ENCODE measurements at regions not wholly inside any gene's neighbourhood (a gene's known extent, or its start where the extent isn't known, plus 50 kb on each side); places are given as distances from the start of the nearest gene placed in this dataset.
"Not testable (repeated sequence)": the region's sequence is repeated elsewhere in the genome, so short reads cannot be mapped to it uniquely, and the experiment has no call there.

DNA sequence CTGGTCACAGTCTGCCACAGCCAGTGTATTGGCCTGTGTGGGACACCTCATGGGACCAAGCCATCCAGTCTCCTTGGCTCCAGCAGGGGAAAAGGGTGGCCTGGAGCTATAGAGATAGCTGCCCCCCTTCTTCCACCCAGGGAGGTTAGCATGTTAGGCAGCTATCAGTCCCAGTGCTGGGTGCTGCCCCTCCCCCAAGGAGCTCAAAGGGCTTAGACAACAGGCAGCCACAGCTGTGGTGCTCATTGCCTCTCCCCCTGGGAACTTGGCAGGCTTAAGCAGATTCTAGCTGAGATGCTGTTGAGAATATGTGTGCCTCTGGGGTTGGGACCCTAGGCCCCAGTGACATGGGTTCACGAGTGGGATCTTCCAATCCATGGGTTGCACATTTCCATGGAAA is 226.0 kb upstream of the PTGER4 start:
- no peak for DNase-seq

DNA sequence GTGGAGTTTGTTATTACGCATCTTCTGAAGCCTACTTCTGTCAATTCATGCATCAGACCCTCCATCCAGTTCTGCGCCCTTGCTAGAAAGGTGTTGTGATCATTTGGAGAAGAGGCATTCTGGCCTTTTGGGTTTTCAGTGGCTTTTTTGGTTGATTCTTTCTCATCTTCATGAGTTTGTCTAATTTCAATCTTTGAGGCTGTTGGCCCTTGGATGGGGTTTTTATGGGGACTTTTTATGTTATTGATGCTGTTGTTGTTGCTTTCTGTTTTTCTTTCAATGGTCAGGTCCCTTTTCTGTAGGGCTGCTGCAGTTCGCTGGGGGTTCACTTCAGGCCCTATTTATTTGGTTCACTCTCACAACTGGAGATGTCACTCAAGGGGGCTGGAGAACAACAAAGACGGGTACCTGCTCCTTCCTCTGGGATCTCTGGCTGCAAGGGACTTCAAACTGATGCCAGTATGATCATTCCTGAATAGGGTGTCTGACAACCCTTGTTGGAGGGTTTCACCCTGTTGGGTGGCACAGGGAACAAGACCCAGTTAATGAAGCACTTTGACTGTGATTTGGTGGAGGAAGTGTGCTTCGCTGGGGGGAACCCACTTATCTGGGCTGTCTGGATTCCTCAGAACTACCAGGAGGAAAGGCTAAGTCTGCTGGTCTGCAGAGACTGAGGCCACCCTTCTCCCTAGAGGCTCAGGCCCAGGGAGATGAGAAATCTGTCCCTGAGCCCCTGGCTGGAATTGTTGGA is 226.7 kb upstream of the PTGER4 start:
- no peak for DNase-seq

DNA sequence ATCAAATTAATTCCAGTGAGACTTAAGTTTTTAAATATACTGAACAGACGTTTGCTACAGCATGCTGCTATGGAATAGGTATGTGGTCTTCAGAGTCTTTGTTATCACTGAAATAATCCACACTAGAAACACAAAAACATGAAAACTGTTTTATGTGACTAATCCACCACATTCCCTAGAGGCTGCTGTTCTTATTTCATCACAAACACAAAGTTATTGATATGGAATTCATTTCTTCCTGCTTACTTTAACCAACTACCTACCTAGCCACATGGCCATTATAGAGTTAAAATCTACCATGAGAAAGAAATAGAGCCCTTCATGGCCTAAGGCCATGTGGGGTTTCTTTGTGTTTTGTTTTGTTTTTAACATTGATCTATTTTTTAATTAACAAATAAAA is 232.3 kb upstream of the PTGER4 start:
- no peak for DNase-seq

DNA sequence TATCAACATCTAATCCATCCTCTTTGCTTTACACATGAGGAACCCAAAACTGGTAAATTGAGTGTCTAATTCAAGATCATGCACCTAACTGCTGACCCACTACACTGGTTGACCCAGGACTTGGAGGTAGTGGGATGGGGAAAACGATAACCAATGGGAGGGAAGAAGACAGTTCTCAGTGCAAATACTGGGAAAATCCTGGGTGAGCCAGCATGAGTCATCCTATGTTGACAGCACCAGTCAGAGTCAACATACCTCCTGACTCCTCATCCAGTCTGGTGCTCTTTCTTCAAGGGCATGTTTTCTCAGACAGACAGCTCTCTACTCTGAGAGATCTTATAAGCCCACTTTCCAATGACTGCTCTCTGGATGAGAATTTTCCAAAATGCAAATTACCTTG is 232.8 kb upstream of the PTGER4 start:
- DNase-seq, result no peak

DNA sequence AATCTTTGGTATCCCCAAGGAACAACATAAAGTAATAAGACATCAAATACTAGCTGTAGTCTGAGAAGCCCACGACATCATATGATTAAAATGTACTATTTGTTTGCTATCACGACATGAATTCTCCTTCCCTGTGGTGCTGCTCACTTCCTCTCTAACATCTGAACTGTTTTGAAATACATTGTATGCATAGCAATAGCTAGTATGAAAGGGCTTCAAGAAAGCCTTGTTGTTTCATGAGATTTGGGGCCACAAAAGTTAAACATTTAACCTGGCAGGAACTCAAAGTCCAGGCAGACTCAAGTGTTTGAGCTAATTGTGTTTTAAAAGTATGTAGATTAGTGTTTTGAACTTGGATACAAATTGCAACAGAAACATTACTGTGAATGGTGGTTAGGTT is 237.4 kb upstream of the PTGER4 start:
- DNase-seq, result no peak

DNA sequence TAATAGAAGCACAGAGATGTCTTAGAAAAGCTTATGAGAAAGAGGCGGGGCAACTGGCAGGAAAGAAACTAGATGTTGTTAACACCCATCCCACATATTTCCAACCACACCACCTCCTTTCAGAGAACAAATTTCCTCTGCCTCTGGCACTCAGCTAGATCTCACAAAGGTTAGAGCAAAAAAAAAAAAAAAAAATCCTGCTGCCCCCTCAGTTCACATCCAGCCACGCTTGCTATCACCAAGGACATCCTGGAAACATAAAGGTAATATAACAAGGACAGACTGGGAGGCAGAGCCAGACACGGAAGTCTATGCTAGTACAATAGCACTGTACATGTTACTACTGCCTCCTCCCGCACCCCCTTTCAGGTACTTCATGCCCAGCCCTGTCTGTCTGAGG is 238.0 kb upstream of the PTGER4 start:
- no peak for DNase-seq

DNA sequence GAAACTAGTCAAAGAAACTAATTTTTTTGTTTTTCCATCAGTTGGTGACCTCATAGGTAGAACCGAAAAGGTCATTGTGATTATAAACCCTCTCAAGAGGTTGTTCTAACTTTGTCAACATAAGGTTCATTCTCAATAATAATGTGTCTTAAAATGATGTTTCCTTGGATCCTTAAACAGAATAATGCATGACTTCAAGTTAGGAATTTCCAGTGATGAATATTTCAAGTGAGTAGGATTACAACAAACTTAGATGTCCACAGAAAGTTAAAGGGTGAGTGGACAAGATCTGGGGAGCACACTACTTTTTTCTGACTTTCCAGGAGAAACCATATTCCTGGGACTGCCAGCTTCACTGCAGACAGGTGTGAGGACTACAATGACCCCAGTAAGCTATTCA is 239.0 kb upstream of the PTGER4 start:
- no peak for DNase-seq

DNA sequence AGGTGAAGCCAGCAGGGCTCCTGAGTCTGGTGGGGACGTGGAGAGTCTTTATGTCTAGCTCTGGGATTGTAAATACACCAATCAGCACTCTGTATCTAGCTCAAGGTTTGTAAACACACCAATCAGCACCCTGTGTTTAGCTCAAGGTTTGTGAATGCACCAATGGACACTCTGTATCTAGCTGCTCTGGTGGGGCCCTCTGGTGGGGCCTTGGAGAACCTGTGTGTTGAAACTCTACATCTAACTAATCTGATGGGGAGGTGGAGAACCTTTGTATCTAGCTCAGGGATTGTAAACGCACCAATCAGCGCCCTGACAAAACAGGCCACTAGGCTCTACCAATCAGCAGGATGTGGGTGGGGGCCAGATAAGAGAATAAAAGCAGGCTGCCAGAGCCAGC is 240.6 kb upstream of the PTGER4 start:
- not testable (repeated sequence) for DNase-seq

DNA sequence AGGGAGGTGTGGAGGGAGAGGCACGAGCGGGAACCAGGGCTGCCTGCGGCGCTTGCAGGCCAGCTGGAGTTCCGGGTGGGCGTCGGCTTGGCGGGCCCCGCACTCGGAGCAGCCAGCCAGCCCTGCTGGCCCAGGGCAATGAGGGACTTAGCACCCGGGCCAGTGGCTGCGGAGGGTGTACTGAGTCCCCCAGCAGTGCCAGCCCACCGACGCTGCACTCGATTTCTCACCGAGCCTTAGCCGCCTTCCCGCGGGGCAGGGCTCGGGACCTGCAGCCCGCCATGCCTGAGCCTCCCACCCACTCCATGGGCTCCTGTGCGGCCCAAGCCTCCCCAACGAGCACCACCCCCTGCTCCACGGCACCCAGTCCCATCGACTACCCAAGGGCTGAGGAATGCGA is 241.1 kb upstream of the PTGER4 start:
- not testable (repeated sequence) for DNase-seq

DNA sequence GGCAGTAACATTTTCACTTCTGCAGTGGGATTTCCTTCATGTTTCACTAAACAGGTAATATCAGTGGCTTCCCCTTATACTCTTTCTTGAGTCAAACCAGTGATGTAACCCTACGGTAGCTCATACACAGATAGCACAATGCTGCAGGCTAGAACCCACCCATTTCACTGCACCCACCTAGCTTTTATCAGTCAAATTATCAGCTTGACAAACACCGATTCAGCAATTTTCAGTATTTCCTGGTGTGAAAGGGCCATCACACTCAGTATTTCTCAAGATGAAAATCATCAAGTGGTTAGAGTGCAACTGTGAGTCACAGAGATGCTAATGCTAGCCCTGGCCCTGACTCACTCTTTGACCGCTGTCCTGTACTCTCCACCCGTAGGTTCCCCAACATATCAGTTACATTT is 242.3 kb upstream of the PTGER4 start:
- DNase-seq, result no peak

DNA sequence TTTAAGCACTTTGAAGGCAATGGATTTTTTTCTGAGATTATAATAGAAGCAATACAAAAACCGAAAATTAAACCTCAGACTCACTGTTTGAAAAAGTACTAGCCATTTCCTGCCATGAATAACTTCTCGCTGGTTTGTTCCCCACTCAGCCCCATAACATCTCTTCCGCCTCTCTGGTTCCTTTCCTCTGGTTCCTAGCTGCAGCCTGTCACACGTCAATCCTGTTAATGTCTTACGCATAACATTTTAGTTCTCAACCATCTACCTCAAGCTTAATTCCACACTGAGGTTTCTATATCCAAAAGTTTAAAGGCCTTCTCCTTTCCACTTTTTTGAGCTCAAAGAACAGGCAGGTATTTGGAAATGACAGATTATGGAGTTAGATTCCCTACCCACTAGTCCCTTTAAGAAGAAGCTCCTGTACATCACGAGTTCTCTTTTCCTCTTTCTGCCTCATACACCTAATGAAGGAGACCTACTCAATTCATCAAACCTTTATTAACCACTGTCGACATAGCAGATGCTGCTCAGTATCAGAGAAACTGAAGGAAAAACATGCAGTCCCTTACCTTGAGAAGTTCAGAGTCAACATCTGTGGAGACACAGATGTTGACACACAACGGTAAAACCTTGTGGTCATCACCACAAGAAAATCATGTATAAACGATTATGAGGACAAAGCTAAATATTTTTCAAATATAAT is 243.0 kb upstream of the PTGER4 start:
- DNase-seq, result no peak

DNA sequence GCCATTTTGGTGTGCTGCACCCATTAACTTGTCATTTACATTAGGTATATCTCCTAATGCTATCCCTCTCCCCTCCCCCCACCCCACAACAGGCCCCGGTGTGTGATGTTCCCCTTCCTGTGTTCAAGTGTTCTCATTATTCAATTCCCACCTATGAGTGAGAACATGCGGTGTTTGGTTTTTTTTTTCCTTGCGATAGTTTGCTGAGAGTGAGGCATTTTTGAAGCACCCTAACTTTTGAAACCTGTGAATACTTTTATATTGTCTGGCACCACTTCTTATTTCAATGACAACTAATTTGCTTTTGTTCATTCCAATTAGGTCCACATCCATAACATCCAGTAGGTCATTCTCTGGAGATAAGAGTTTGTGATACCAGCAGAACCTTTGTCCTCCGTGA is 244.0 kb upstream of the PTGER4 start:
- not testable (repeated sequence) for DNase-seq

DNA sequence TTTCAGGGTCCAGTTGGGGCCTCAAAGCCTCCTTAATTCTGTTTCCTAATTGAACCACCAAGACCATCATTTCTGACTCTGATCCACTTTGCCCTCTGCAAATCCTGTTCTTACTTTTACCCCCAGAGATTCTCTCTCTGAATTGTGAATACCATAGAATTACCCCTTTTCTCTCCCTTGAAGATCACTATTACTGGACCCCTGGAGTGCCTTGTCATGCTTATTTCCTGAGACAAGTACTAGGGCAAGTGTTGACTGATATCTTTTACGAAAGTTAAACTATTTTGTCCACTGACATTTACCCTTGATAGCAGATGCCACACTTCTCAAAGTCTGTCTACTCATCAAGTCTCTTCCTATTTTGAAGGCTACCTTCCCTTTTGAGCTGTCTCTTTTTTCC is 246.9 kb upstream of the PTGER4 start:
- no peak for DNase-seq

DNA sequence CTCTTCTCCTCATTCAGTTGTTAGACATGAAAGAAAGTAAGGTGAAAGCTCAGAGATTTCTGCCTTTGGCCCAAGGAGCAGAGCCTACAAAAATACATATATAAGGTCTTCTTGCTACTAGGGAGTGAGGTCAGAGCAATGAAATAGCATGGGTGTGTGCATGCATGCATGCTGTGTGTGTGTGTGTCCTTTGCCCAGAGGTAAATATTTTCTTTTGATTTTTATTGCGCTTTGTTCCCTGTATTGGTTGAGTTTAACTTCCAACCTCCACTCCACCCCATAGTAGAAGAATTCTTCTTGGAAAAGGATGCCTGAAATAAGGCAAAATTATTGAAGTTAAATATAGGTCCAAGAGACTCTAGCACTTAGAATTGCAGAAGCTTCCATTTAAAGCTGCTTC is 248.0 kb upstream of the PTGER4 start:
- DNase-seq, result no peak

DNA sequence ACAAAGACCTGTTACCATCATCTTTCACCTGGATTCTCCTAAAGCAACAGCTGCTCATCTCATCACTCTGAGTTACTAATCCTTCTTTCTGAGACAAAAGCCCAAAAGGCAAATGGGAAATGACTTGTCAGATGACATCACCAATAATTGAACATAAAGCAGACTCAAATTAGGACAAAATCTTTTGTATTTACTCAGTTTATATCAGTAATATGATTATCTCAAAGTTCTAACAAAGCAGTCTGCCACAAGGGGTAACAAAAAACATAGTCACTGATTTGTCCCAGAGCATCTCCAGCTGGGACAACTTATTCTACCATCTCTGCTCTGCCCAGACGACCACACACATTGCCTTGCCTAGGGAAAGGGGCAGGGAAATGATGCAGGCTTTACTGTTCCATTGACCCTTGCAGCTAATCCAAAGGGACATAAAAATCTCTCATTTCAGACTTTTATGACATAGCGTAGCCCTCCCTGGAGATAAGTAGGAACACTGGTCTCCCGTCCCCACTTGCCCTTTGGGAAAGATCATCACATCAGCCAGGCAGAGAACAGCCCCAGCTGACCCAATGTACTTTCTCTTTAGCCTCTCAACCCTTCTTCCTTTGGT is 249.5 kb upstream of the PTGER4 start:
- DNase-seq, result no peak

DNA sequence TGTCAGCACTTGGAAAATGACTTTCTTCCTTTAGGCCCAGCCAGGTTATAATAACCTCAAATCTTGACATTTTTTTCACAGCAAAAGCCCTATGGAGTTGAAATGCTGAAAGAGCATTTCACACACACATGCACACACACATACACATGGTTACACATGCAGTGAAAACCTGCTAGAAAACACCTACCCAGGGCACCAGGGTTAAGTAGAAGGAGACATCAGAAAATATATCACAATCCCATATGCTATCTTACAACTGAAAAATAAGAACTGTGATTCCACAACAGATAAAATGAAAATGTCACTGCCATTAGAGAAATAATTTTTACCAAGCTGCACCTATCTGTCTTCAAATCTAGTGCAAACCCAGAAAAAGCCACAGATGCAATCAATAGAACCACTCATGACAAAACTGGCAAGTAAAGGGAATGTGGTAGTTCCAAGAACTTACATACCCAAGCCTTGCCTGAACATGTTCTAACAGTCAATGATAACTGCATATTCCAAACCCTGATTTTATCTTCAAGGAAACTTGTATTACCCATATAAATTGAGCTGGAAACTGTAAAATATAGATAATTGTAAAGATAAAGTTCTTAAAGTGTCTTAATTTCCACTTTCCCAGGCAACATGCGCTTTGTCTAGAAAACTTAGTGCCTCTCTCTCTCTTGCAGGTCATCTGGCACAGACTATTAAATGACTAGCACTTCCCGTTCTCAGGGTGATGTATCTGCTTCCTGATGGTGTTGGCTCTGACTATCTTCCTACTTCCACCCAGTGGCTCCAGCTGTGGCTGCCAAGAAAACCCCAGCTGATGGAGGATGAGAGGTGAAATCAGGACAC is 250.2 kb upstream of the PTGER4 start:
- DNase-seq, result no peak

DNA sequence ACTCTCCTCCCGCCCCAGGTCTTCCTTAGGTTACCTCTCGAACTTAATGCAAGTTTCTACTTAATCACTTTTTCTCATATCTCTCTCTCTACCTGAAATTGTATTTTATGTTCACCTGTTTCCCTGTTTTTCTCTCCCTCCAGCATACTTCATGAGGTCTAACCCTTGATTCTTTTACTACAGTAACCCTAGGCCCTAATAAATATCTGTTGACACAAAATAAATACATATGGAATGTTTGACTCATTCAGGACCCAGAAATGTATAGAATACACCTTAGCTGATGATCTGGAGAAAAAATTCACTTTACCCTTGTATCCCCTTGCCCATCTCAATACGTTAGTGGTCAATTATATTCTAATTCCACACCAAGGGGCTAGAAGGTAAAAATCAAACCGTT is 250.9 kb upstream of the PTGER4 start:
- no peak for DNase-seq

DNA sequence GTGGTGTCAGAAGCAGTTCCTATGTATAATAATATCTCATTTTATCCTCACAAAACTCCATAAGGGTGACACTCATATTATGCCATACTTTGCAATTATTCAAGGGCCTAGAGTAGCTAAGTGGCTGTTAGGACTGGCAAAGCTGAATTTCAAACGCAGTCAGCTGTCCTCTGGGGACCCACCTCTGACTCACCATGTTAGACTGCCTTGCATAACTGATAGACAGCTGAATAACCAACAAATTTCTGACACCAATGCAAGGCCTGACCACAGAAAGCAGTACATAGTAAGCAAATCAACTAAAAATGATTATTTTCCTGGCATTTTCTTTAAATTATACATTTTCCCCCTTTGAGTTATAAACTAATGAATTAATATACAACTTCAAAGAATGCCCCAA is 251.6 kb upstream of the PTGER4 start:
- no peak for DNase-seq

DNA sequence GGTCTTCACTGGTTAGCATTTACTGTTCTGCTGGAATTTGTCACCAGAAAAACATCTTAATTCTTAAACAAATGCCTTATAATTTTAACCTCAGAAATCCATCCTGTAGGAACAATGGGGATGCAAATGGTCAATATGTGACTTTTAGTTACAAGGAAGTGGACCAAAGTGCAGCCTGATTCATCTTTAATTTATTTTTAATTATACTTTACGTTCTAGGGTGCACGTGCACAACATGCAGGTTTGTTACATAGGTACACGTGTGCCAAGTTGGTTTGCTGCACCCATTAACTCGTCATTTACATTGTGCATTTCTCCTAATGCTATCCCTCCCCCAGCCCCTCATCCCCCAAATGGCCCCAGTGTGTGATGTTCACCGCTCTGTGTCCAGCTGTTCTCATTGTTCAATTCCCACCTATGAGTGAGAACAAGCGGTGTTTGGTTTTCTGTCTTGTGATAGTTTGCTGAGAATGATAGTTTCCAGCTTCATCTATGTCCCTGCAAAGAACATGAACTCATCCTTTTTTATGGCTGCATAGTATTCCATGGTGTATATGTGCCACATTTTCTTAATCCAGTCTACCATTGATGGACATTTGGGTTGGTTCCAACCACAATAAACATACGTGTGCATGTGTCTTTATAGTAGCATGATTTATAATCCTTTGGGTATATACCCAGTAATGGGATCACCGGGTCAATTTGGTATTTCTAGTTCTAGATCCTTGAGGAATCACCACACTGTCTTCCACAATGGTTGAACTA is 262.5 kb upstream of the PTGER4 start:
- not testable (repeated sequence) for DNase-seq

DNA sequence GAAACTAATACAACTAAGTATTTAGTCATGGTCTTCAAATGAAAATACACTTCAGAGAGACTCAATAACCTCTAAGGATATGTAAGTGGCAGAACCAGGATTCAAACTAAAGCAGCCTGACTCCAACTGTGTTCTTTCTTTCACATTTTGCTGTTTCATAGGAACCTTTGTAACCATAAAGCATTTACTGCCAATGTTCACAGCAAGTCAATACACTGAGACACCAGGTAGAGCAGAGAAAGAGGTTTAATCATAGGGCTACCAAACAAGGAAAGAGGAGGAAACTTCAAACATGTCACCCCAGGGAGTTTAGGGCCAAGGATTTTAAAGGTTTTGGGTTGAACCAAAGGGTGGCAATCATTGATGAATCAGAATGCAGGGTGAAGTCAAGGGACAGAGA is 263.1 kb upstream of the PTGER4 start:
- DNase-seq, result no peak

DNA sequence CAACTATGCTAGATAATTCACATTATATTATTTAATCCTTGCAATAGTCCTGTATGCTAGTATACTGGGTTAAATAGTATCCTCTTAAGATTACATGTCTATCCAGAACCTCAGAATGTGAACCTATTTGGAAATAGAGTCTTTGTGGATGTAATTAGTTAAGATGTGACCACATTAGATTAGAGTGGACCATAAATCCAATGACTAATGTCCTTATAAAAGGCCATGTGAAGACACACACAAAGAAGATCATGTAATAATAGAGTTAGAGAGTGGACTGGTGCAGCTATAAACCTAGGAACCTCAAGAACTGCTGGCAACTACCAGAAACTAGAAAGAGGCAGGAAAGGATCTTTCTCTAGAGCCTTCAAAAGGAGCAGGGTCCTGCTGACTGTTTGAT is 263.6 kb upstream of the PTGER4 start:
- no peak for DNase-seq

DNA sequence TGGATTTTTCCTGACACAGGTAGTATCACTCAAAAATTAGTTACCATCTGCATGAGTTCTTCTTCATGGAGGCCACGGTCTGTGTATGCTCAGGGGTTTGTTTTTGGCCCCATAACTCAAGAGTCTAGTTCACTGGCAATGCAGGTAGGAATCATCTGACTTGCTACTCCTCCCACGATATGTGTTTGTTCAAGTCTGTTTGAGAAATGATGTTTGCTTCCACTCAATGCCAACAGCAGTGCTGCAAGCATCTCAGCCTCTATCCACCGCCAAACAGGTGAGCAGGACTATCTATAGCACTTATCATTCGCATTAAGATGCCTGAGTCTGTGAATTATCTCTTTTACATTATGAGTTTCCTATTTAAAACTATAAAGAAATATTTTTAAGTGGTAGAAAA is 264.8 kb upstream of the PTGER4 start:
- no peak for DNase-seq

DNA sequence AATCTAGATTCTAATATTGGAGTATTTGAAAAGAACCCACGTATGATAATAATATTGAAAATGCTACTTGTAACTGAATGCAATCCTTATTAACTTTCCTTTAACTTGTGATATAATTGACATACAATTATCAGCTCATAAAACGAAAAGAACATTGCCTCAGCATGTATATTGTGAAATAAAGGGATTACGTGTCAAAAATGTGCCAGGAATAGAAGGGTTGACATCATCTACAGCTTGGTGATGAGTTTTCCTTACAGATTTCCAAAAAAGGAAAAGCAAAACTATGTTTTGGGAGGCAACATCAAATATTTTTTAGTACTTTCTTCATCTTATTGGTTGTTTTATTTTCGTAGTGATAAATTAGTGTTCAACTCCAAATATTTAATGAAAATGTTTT is 266.0 kb upstream of the PTGER4 start:
- no peak for DNase-seq
